ENCODE measurements at regions not wholly inside any gene's neighbourhood (a gene's known extent, or its start where the extent isn't known, plus 50 kb on each side); places are given as distances from the start of the nearest gene placed in this dataset.

DNA sequence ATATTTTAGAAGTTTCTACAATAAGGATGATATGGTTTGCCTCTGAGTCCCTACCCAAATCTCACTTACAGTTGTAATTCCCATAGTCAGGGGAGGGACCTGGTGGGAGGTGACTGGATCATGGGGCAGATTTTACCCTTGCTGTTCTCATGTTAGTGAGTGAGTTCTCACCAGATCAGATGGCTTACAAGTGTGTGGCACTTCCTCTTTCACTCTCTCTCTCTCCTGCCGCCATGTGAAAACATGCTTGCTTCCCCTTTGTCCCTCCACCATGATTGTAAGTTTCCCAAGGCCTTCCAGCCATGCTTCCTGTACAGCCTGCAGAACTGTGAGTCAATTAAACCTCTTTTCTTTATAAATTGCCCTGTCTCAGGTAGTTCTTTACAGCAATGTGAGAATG is 527.5 kb upstream of the ID4 start:
- peaks cover 0 to 3% of the 10 kb centered on the region in 2 donors for H3K36me3 Mint-ChIP-seq (ENCODE audit: insufficient read depth in 2 of 2)
- H3K4me3 Mint-ChIP-seq: no peak overlapping the region
- H3K9me3 Mint-ChIP-seq: peaks cover 0 to 10% of the 10 kb centered on the region in 2 donors
- no peak for DNase-seq
- H3K27ac Mint-ChIP-seq: no peak overlapping the region
- no peaks in the 10 kb centered on the region for H3K4me1 Mint-ChIP-seq (ENCODE audit: low read depth)
- ATAC-seq (replicated peaks in 1 of 2): no peak
- no peaks in the 10 kb centered on the region for H3K27me3 Mint-ChIP-seq (ENCODE audit: low read depth)

GRCh38 chr6:19311786-19312185 is 525.4 kb upstream of the ID4 start:
- DNase-seq (no peak), ATAC-seq (replicated peaks in 1 of 2) (no peak)
- no peak overlapping the region for H3K4me3 Mint-ChIP-seq
- H3K36me3 Mint-ChIP-seq (ENCODE audit: insufficient read depth in 2 of 2): peaks cover 0 to 3% of the 10 kb centered on the region in 2 donors
- H3K27me3 Mint-ChIP-seq (ENCODE audit: low read depth): no peaks in the 10 kb centered on the region
- H3K27ac Mint-ChIP-seq: no peak overlapping the region
- H3K9me3 Mint-ChIP-seq: peaks cover 0 to 14% of the 10 kb centered on the region in 2 donors
- no peaks in the 10 kb centered on the region for H3K4me1 Mint-ChIP-seq (ENCODE audit: low read depth)

DNA sequence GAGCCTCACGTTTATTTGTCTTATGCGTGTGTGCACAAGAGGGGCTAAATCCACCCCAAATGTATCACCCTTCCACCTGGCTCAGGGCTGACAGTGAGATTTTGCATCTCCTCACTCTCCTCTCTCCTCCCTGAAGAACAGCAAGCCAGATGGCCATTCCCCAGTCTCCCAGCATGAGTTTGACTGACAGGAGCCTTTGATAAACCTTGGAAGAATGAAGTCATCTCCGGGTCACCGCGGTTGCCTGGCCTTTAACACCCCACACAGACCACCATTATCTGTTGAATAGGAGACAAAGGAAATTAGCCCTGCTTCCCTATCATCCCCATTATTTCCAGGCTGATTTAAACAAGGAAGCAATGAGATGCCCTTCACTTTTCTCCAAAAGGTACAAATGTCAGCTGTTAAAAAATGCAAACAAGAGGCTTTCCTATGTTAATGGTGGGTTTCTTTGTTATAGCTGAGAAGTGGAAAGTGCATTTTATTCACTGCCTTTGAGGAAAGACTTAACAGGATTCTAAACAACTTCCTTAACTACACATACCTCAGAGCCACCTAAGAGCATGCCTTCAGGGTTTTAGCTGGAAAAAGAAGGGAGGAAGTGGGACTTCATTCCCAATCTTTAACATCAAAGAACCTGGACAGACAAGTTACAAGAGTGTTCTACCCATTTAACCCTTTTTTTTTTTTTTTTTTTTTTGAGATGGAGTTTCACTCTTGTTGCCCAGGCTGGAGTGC is 524.8 kb upstream of the ID4 start:
- H3K27me3 Mint-ChIP-seq (ENCODE audit: low read depth): no peaks in the 10 kb centered on the region
- no peak overlapping the region for H3K27ac Mint-ChIP-seq
- no peak for ATAC-seq (replicated peaks in 1 of 2)
- H3K36me3 Mint-ChIP-seq (ENCODE audit: insufficient read depth in 2 of 2): peaks cover 0 to 3% of the 10 kb centered on the region in 2 donors
- no peak for DNase-seq
- peaks cover 0 to 14% of the 10 kb centered on the region in 2 donors for H3K9me3 Mint-ChIP-seq
- no peak overlapping the region for H3K4me3 Mint-ChIP-seq
- H3K4me1 Mint-ChIP-seq (ENCODE audit: low read depth): no peaks in the 10 kb centered on the region

DNA sequence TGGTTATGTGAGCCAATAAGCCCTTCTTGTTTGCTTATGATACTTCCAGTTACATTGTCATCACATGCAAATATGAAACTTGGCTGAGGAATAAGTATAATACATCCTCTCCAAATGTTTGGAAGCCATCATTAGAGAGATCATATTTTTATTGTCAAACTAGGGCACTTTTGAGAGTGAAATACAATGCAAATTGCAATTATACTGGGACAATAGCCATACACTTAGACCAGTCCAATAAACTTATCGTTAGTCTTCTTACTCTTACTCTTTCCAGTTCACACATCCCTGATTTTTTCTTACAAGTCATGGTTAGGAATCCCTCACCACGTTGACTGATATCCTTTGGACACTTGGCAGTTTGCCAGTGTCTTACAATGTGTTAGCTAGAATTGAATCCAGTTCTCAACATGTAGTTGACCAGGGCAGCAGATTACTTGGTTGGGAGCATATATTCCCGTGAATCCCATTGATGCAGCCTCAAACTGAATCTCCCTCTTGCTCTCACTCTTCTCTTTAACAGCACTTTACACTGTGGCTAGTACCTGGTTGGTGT is 519.7 kb upstream of the ID4 start:
- H3K27me3 Mint-ChIP-seq (ENCODE audit: low read depth): no peaks in the 10 kb centered on the region
- peaks cover 5 to 13% of the 10 kb centered on the region in 2 donors for H3K9me3 Mint-ChIP-seq
- DNase-seq (no peak), ATAC-seq (replicated peaks in 1 of 2) (no peak)
- H3K27ac Mint-ChIP-seq: no peak overlapping the region
- H3K4me1 Mint-ChIP-seq (ENCODE audit: low read depth): no peaks in the 10 kb centered on the region
- H3K4me3 Mint-ChIP-seq: no peak overlapping the region
- no peaks in the 10 kb centered on the region for H3K36me3 Mint-ChIP-seq (ENCODE audit: insufficient read depth in 2 of 2)

GRCh38 chr6:19319005-19319404 is 518.2 kb upstream of the ID4 start:
- H3K27ac Mint-ChIP-seq: no peak overlapping the region
- ATAC-seq (replicated peaks in 1 of 2) (no peak), DNase-seq (no peak)
- no peak overlapping the region for H3K4me3 Mint-ChIP-seq
- no peaks in the 10 kb centered on the region for H3K27me3 Mint-ChIP-seq (ENCODE audit: low read depth)
- no peaks in the 10 kb centered on the region for H3K4me1 Mint-ChIP-seq (ENCODE audit: low read depth)
- no peaks in the 10 kb centered on the region for H3K36me3 Mint-ChIP-seq (ENCODE audit: insufficient read depth in 2 of 2)
- peaks cover 5 to 10% of the 10 kb centered on the region in 2 donors for H3K9me3 Mint-ChIP-seq

- ATAC-seq (replicated peaks in 1 of 2) (no peak), DNase-seq (no peak)
- no peaks in the 10 kb centered on the region for H3K27me3 Mint-ChIP-seq (ENCODE audit: low read depth)
- H3K4me1 Mint-ChIP-seq (ENCODE audit: low read depth): no peaks in the 10 kb centered on the region
- peaks cover 5 to 7% of the 10 kb centered on the region in 2 donors for H3K9me3 Mint-ChIP-seq
- H3K4me3 Mint-ChIP-seq: no peak overlapping the region
- no peak overlapping the region for H3K27ac Mint-ChIP-seq
- H3K36me3 Mint-ChIP-seq (ENCODE audit: insufficient read depth in 2 of 2): no peaks in the 10 kb centered on the region
These were observed 517.0 kb upstream of the ID4 start for GRCh38 chr6:19320111-19320581.

DNA sequence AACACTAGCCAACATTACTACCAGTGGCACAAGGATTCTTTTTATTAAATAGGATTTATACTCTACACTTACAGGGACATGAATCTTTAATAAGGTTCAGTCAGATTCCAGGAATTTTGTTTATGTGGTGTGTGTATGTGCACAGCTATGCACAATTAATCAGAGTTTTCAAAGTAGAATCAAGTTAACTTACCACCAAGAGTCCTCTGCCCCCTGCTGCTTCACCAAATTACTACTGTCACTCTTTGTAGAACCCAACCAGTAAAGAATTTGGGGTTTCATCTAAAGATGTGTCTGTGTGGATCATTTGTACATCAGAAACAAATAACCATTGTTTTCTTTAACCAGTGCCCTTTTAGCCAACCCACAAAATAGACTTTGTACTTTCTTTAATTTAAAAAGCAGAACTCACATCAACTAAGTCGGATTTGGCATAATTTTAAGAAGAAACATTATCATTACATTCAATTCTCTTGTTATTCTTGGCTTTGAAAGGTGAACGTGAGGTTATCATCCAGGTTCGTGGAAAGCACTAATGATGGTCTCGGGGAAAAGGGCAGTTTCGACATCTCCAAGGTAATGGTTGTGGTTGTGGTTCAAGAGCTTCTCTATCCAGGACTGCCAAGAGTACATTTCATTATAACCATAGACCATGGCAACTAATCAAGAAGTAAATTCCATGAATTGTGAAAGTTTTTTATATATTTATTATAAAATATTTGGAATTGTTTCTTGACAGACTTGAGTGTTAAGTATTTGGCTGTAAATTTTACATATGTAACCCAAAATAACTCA is 514.3 kb upstream of the ID4 start:
- peaks cover 2 to 8% of the 10 kb centered on the region in 2 donors for H3K9me3 Mint-ChIP-seq
- no peaks in the 10 kb centered on the region for H3K4me1 Mint-ChIP-seq (ENCODE audit: low read depth)
- ATAC-seq (replicated peaks in 1 of 2) (no peak), DNase-seq (no peak)
- H3K4me3 Mint-ChIP-seq: no peak overlapping the region
- H3K36me3 Mint-ChIP-seq (ENCODE audit: insufficient read depth in 2 of 2): no peaks in the 10 kb centered on the region
- no peaks in the 10 kb centered on the region for H3K27me3 Mint-ChIP-seq (ENCODE audit: low read depth)
- no peak overlapping the region for H3K27ac Mint-ChIP-seq

DNA sequence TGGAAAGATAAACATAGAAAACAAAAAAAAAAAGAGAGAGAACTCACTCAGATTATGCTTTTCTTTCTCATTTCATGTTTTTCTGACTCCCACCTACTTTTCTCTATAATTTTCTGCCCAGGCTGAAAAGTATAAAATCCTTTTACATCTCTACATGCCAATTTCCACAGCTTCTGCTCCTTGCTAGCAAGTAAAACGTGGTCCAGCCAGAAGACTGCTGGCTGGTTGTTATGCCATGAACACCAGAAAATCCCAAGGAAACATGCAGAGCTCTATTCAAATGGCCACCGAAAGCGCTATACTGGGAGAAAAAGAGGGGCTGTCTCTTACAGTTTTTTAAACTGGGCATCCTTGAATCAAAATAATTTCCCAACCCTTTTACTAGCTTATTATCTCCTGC is 512.8 kb upstream of the ID4 start:
- DNase-seq: no peak
- H3K9me3 Mint-ChIP-seq: peaks cover 0 to 7% of the 10 kb centered on the region in 2 donors
- no peak overlapping the region for H3K27ac Mint-ChIP-seq
- no peaks in the 10 kb centered on the region for H3K36me3 Mint-ChIP-seq (ENCODE audit: insufficient read depth in 2 of 2)
- no peaks in the 10 kb centered on the region for H3K27me3 Mint-ChIP-seq (ENCODE audit: low read depth)
- no peak overlapping the region for H3K4me3 Mint-ChIP-seq
- no peak for ATAC-seq (replicated peaks in 1 of 2)
- no peaks in the 10 kb centered on the region for H3K4me1 Mint-ChIP-seq (ENCODE audit: low read depth)

- ATAC-seq (replicated peaks in 1 of 2): no peak
- Mint-ChIP-seq H3K4me3 (no peak overlapping the region), H3K36me3 (ENCODE audit: insufficient read depth in 2 of 2) (no peaks in the 10 kb centered on the region), H3K27me3 (ENCODE audit: low read depth) (no peaks in the 10 kb centered on the region), H3K4me1 (ENCODE audit: low read depth) (no peaks in the 10 kb centered on the region), H3K27ac (no peak overlapping the region), H3K9me3 (peaks cover 0 to 10% of the 10 kb centered on the region in 2 donors)
- no peak for DNase-seq
These were observed 511.8 kb upstream of the ID4 start for GRCh38 chr6:19325335-19325789.

DNA sequence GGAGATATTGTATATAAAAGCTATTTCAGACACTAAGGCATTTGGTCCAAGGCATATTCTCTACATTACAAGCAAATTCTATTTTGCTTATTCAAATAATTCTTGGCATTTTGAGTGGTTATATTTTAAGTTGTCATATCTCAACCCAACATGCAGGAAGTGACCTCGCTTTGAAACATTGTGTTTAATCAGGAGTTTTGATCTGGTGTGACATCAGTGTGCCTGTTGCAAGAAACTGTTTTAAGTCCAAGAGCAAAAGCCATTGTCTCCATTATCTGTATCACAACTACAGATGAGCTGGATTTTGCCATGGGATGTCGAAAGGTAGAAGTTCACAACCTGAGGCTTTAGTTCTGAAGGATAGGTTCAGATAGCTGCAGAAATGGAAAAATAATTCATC is 509.9 kb upstream of the ID4 start:
- ATAC-seq (replicated peaks in 1 of 2) (no peak), DNase-seq (no peak)
- Mint-ChIP-seq H3K4me1 (ENCODE audit: low read depth) (no peaks in the 10 kb centered on the region), H3K36me3 (ENCODE audit: insufficient read depth in 2 of 2) (no peaks in the 10 kb centered on the region), H3K27ac (no peak overlapping the region), H3K4me3 (no peak overlapping the region), H3K27me3 (ENCODE audit: low read depth) (no peaks in the 10 kb centered on the region), H3K9me3 (peaks cover 0 to 8% of the 10 kb centered on the region in 2 donors)

- H3K27me3 Mint-ChIP-seq (ENCODE audit: low read depth): no peaks in the 10 kb centered on the region
- no peak overlapping the region for H3K4me3 Mint-ChIP-seq
- DNase-seq (no peak), ATAC-seq (replicated peaks in 1 of 2) (no peak)
- H3K36me3 Mint-ChIP-seq (ENCODE audit: insufficient read depth in 2 of 2): no peaks in the 10 kb centered on the region
- H3K9me3 Mint-ChIP-seq: peaks cover 0 to 8% of the 10 kb centered on the region in 2 donors
- no peak overlapping the region for H3K27ac Mint-ChIP-seq
- no peaks in the 10 kb centered on the region for H3K4me1 Mint-ChIP-seq (ENCODE audit: low read depth)
These were observed 509.5 kb upstream of the ID4 start for GRCh38 chr6:19327661-19328060.

DNA sequence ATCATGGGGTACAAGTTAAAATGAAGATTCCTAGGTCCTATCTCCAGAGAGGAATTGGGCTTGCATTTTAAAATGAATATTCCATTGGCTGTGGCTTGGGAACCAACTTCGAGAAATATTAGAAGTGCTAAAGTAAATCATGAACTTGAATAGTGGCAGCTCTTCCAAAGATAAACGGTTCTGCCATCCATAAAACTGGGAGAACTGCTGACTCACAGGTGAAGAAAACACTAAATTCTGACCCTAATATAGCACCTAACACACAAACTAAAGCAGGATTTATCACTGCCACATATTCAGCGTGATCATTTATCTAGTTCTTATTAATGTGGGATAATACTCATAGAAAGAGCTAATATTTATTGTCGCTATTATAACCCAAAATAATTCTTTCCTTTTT is 508.1 kb upstream of the ID4 start:
- Mint-ChIP-seq H3K4me3 (no peak overlapping the region), H3K4me1 (ENCODE audit: low read depth) (no peaks in the 10 kb centered on the region), H3K36me3 (ENCODE audit: insufficient read depth in 2 of 2) (no peaks in the 10 kb centered on the region), H3K27ac (no peak overlapping the region), H3K9me3 (peaks cover 0 to 8% of the 10 kb centered on the region in 2 donors), H3K27me3 (ENCODE audit: low read depth) (no peaks in the 10 kb centered on the region)
- ATAC-seq (replicated peaks in 1 of 2): no peak
- no peak for DNase-seq

DNA sequence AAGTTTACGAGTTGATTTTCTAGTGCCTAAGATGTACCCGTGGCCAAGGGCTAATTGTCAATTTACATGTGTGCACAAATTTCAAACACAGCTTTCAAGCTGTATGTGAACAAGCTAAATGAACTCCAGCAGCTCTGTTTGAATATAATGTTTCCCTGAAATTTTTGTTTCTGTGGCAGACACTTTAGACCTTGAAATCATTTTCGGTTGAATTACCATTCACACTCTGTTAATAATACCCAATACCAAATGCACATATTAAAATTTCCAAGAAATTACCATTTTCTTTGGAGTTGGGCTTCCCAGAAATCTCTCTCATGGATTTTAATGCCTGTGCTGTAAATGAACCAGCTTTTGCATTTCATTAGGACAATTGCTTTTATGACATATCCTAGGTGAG is 506.1 kb upstream of the ID4 start:
- no peaks in the 10 kb centered on the region for H3K27me3 Mint-ChIP-seq (ENCODE audit: low read depth)
- H3K27ac Mint-ChIP-seq: no peak overlapping the region
- no peak overlapping the region for H3K4me3 Mint-ChIP-seq
- ATAC-seq (replicated peaks in 1 of 2) (no peak), DNase-seq (no peak)
- no peaks in the 10 kb centered on the region for H3K4me1 Mint-ChIP-seq (ENCODE audit: low read depth)
- peaks cover 0 to 1% of the 10 kb centered on the region in 2 donors for H3K36me3 Mint-ChIP-seq (ENCODE audit: insufficient read depth in 2 of 2)
- peaks cover 2 to 7% of the 10 kb centered on the region in 2 donors for H3K9me3 Mint-ChIP-seq

Measured in activated T-cell treated with anti-CD3 and anti-CD28 coated beads, Interleukin-2, amount 50 U/mL, for 72 hours (primary cell).